ENCODE measurements at regions not wholly inside any gene's neighbourhood (a gene's known extent, or its start where the extent isn't known, plus 50 kb on each side); places are given as distances from the start of the nearest gene placed in this dataset.

- Histone ChIP-seq H3K9me3 (ENCODE audit: low read depth) (no peaks in the 10 kb centered on the region), H3K27me3 (no peaks in the 10 kb centered on the region), H3K36me3 (replicated peaks; ENCODE audit: insufficient read depth, low read depth) (no peaks in the 10 kb centered on the region), H3K9me2 (replicated peaks; ENCODE audit: insufficient read depth) (no peaks in the 10 kb centered on the region), H2AFZ (no peak overlapping the region), H3K4me1 (ENCODE audit: insufficient read depth) (no peaks in the 10 kb centered on the region), H4K20me1 (ENCODE audit: insufficient read depth, poor library complexity, severe bottlenecking) (no peaks in the 10 kb centered on the region), H3K4me3 (no peak overlapping the region), H3K4me2 (no peak overlapping the region), H3K27ac (no peak overlapping the region), H3K79me2 (no peaks in the 10 kb centered on the region)
- WGBS (ENCODE audit: low lambda C conversion rate, missing lambda C conversion rate), result 73% methylated on average over 5 of the region's 5 CpGs
- TF ChIP-seq EZH2 (IDR thresholded peaks at IDR 0.05; ENCODE audit: borderline replicate concordance) (no peak), EZH2phosphoT487 (IDR thresholded peaks at IDR 0.05; ENCODE audit: low read depth, severe bottlenecking, unreplicated experiment) (no peak), CTCF (IDR thresholded peaks at IDR 0.05; ENCODE audit: poor library complexity) (no peak)
- no peak for DNase-seq (ENCODE audit: low spot score)
These were observed 234.1 kb downstream of the FOXO1 start for GRCh38 chr13:40432018-40432978.

- H3K27me3 ChIP-seq, result no peaks in the 10 kb centered on the region
- no peaks in the 10 kb centered on the region for H3K36me3 ChIP-seq (replicated peaks; ENCODE audit: insufficient read depth, low read depth)
- H4K20me1 ChIP-seq (ENCODE audit: insufficient read depth, poor library complexity, severe bottlenecking), result no peaks in the 10 kb centered on the region
- no peak overlapping the region for H3K4me3 ChIP-seq
- no peak for DNase-seq (ENCODE audit: low spot score)
- no peak overlapping the region for H2AFZ ChIP-seq
- no peaks in the 10 kb centered on the region for H3K4me1 ChIP-seq (ENCODE audit: insufficient read depth)
- no peaks in the 10 kb centered on the region for H3K79me2 ChIP-seq
- no peak overlapping the region for H3K4me2 ChIP-seq
- WGBS (ENCODE audit: low lambda C conversion rate, missing lambda C conversion rate), result 81% methylated on average over 6 of the region's 6 CpGs
- no peaks in the 10 kb centered on the region for H3K9me2 ChIP-seq (replicated peaks; ENCODE audit: insufficient read depth)
- no peak overlapping the region for H3K27ac ChIP-seq
- TF ChIP-seq EZH2 (IDR thresholded peaks at IDR 0.05; ENCODE audit: borderline replicate concordance) (no peak), EZH2phosphoT487 (IDR thresholded peaks at IDR 0.05; ENCODE audit: low read depth, severe bottlenecking, unreplicated experiment) (no peak)
- no peaks in the 10 kb centered on the region for H3K9me3 ChIP-seq (ENCODE audit: low read depth)
These were observed 233.4 kb downstream of the FOXO1 start for GRCh38 chr13:40433001-40433400.

- H3K4me1 ChIP-seq (ENCODE audit: insufficient read depth), result peaks cover under 1% of the 10 kb centered on the region
- no peak for DNase-seq (ENCODE audit: low spot score)
- H4K20me1 ChIP-seq (ENCODE audit: insufficient read depth, poor library complexity, severe bottlenecking), result no peaks in the 10 kb centered on the region
- H3K4me2 ChIP-seq, result no peak overlapping the region
- H3K79me2 ChIP-seq, result no peaks in the 10 kb centered on the region
- H3K27ac ChIP-seq, result no peak overlapping the region
- H3K36me3 ChIP-seq (replicated peaks; ENCODE audit: insufficient read depth, low read depth), result no peaks in the 10 kb centered on the region
- H3K4me3 ChIP-seq, result no peak overlapping the region
- no peak overlapping the region for H2AFZ ChIP-seq
- H3K9me3 ChIP-seq (ENCODE audit: low read depth), result no peaks in the 10 kb centered on the region
- no peaks in the 10 kb centered on the region for H3K9me2 ChIP-seq (replicated peaks; ENCODE audit: insufficient read depth)
- TF ChIP-seq EZH2phosphoT487 (IDR thresholded peaks at IDR 0.05; ENCODE audit: low read depth, severe bottlenecking, unreplicated experiment), result no peak
- TF ChIP-seq EZH2 (IDR thresholded peaks at IDR 0.05; ENCODE audit: borderline replicate concordance), result no peak
- TF ChIP-seq CTCF (IDR thresholded peaks at IDR 0.05; ENCODE audit: poor library complexity), result no peak
- H3K27me3 ChIP-seq, result no peaks in the 10 kb centered on the region
- 96% methylated on average over 4 of the region's 4 CpGs for WGBS (ENCODE audit: low lambda C conversion rate, missing lambda C conversion rate)
These were observed 232.9 kb downstream of the FOXO1 start for GRCh38 chr13:40433577-40433976.
